Astrocyte of the cerebellum (primary cell): ENCODE measurements at regions not wholly inside any gene's neighbourhood (a gene's known extent, or its start where the extent isn't known, plus 50 kb on each side); places are given as distances from the start of the nearest gene placed in this dataset.

ENCODE experiments used
- DNase-seq: peaks from one replicate; pipeline ENCODE4 v3.0.0-alpha.2; 2011; ENCODE audit warnings: low read depth
- H3K4me3 ChIP-seq: 2 replicates; pipeline ENCODE4 v1.5.1; 2011; ENCODE audit warnings: mild to moderate bottlenecking, low read depth, low read length, moderate library complexity
- in situ Hi-C: cut with HindIII; loops from 2 replicates; pipeline ENCODE4 v1.10.0; 2017; ENCODE audit warnings: low sequenced_read_pairs
- TF ChIP-seq, protein P1 (sequence below): IDR thresholded peaks from 2 replicates; pipeline ENCODE4 v1.5.1; 2012; ENCODE audit warnings: low read length, low read depth, moderate library complexity, mild to moderate bottlenecking; ENCODE audit errors: missing control alignments

DNA sequence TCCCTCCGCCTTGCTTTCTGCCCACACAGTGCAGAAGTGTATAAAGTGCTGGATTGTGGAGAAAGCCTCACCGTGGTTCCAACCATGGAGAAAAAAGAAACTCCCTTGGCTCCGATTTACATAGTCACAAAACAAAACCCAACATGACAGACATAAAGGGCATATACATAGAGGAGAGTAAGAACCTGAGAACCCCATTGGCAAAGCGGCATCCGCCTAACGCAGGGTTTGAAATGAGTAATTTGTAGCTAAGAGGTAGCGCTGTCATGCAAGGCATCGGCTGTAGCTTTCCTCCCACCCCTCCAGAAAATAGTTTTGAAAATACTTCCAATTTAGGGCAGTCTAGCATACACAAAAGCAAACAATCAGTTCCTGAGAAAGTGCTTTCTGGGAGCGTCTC is 126.0 kb upstream of the NRBF2 start:
- no peak overlapping the region for H3K4me3 ChIP-seq
- in situ Hi-C loops = no loop called here
- TF ChIP-seq, protein P1, sequence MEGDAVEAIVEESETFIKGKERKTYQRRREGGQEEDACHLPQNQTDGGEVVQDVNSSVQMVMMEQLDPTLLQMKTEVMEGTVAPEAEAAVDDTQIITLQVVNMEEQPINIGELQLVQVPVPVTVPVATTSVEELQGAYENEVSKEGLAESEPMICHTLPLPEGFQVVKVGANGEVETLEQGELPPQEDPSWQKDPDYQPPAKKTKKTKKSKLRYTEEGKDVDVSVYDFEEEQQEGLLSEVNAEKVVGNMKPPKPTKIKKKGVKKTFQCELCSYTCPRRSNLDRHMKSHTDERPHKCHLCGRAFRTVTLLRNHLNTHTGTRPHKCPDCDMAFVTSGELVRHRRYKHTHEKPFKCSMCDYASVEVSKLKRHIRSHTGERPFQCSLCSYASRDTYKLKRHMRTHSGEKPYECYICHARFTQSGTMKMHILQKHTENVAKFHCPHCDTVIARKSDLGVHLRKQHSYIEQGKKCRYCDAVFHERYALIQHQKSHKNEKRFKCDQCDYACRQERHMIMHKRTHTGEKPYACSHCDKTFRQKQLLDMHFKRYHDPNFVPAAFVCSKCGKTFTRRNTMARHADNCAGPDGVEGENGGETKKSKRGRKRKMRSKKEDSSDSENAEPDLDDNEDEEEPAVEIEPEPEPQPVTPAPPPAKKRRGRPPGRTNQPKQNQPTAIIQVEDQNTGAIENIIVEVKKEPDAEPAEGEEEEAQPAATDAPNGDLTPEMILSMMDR = no peak
- no peak for DNase-seq

DNA sequence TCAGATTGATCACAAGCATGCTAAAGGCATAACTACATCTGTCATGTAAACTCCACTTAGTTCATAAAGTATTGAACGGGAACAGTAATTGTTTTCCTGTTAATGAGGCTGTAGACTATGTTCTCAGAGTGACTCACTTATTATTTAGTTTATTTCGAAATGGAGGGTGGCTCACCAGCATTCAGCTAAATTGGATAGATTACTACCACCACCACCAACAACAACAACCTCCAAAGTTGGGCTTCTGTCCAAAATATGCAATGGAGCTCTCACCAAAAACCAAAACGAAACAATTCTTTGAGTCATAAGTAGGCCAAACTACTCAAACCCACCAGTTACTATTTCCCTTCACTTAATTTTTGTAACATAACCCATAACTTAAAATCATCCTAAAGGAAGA is 127.9 kb upstream of the NRBF2 start:
- TF ChIP-seq, protein P1 = no peak
- in situ Hi-C loops = no loop called here
- H3K4me3 ChIP-seq = no peak overlapping the region
- DNase-seq = peak; percentile 83

DNA sequence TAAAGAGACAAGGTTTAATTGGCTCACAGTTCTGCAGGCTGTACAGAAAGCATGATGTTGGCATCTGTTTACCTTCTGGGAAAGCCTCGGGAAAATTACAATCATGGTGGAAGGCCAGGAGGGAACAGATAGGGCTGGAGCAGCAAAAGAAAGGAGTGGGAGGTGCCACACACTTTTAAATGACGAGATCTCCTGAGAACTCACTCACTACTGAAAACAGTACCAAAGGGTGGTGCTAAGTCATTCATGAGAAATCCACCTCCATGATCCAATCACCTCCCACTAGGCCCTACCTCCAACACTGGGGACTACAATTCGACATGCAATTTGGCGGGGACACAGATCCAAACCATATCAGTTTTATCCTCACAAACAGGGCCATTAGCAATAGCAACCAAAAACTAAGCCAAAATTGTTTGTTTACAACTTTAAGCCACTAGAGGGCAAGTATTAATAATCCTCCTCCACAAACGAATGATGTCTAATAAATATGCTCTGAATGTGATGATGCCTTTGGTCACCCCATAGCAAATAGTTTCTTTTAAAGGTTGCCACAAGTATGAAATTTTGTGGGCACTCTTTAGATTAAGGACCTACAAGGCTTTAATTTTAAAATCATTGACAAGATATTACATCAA is 129.2 kb upstream of the NRBF2 start:
- no peak for DNase-seq
- in situ Hi-C loops = no loop called here
- TF ChIP-seq, protein P1 = no peak
- H3K4me3 ChIP-seq = no peak overlapping the region

DNA sequence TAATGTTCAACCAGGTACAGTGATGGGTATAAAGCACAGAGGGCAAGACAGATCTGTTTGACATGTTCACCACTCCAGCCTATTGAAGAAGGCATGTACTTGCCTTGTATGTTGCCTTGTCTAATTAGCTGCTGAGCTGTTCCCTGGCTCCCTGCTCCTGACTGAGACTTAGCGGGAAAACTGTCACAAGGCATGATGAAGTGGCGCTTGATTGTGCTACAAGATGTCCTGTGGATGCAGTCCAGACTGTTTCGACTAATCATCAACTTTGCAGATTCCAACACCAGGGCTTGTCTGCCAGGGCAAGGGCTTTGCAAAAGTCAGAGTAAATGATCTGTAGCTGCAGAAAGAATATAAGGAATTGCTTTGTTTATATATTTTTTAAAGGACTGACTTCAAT is 136.2 kb upstream of the NRBF2 start:
- in situ Hi-C loops = no loop called here
- no peak for DNase-seq
- H3K4me3 ChIP-seq = no peak overlapping the region
- TF ChIP-seq, protein P1 = no peak

GRCh38 chr10:62996516-62996915 is 136.6 kb upstream of the NRBF2 start:
- DNase-seq = no peak
- in situ Hi-C loops = no loop called here
- TF ChIP-seq, protein P1 = no peak
- no peak overlapping the region for H3K4me3 ChIP-seq

GRCh38 chr10:62993121-62993520 is 140.0 kb upstream of the NRBF2 start:
- peak; percentile 12 for DNase-seq
- TF ChIP-seq, protein P1 = no peak
- no peak overlapping the region for H3K4me3 ChIP-seq
- in situ Hi-C loops = no loop called here
